ENCODE measurements at regions not wholly inside any gene's neighbourhood (a gene's known extent, or its start where the extent isn't known, plus 50 kb on each side); places are given as distances from the start of the nearest gene placed in this dataset.

GRCh38 chr15:58276924-58277323 lies 138.7 kb downstream of the AQP9 start:
- Histone ChIP-seq H3K9me3 (ENCODE audit: control insufficient read depth in 4 of 4, low read length in 3 of 4) (peaks cover 0 to 1% (median 0%) of the 10 kb centered on the region in 4 donors), H3K27ac (ENCODE audit: low read depth in 1 of 2, low read length in 2 of 2) (peak overlapping the region; percentile 35 to 39), H3K9ac (ENCODE audit: low read depth in 1 of 2, low read length in 2 of 2) (peak overlapping the region in 1 of 2 donors; percentile 58), H3K36me3 (ENCODE audit: control insufficient read depth in 4 of 4, insufficient read depth in 3 of 4, low read depth in 1 of 4, low read length in 3 of 4) (peaks cover 0 to 2% (median 0%) of the 10 kb centered on the region in 4 donors), H3K27me3 (ENCODE audit: control insufficient read depth in 4 of 4, insufficient read depth in 4 of 4, low read length in 3 of 4) (no peaks in the 10 kb centered on the region), H3K4me3 (ENCODE audit: low read depth in 1 of 3, low read length in 3 of 3) (no peak overlapping the region), H3K4me1 (ENCODE audit: control insufficient read depth in 4 of 4, insufficient read depth in 4 of 4, low read length in 3 of 4) (peaks cover 2 to 38% (median 8%) of the 10 kb centered on the region in 4 donors)
- TF ChIP-seq MAX (IDR thresholded peaks at IDR 0.05) (peak; percentile 16), RXRA (IDR thresholded peaks at IDR 0.05) (peak in 1 of 2 donors; percentile 57), RAD21 (IDR thresholded peaks at IDR 0.05) (no peak)
- no peak for DNase-seq (ENCODE audit: low spot score)

- Histone ChIP-seq H3K4me3 (ENCODE audit: low read depth in 1 of 3, low read length in 3 of 3) (no peak overlapping the region), H3K27me3 (ENCODE audit: control insufficient read depth in 4 of 4, insufficient read depth in 4 of 4, low read length in 3 of 4) (no peaks in the 10 kb centered on the region), H3K4me1 (ENCODE audit: control insufficient read depth in 4 of 4, insufficient read depth in 4 of 4, low read length in 3 of 4) (peaks cover 6 to 42% (median 11%) of the 10 kb centered on the region in 4 donors), H3K36me3 (ENCODE audit: control insufficient read depth in 4 of 4, insufficient read depth in 3 of 4, low read depth in 1 of 4, low read length in 3 of 4) (no peaks in the 10 kb centered on the region), H3K9me3 (ENCODE audit: control insufficient read depth in 4 of 4, low read length in 3 of 4) (no peaks in the 10 kb centered on the region), H3K9ac (ENCODE audit: low read depth in 1 of 2, low read length in 2 of 2) (peak overlapping the region in 1 of 2 donors; percentile 3), H3K27ac (ENCODE audit: low read depth in 1 of 2, low read length in 2 of 2) (peak overlapping the region; percentile 35 to 39)
- WGBS, result 76% methylated on average over 1 of the region's 1 CpG
- TF ChIP-seq ZBTB33 (IDR thresholded peaks at IDR 0.05), result no peak
- TF ChIP-seq MAX (IDR thresholded peaks at IDR 0.05), result peak; percentile 2
- TF ChIP-seq YY1 (IDR thresholded peaks at IDR 0.05), result no peak
- DNase-seq (ENCODE audit: low spot score), result no peak
Observed at GRCh38 chr15:58277333-58277732, 139.2 kb downstream of the AQP9 start.

GRCh38 chr15:58279106-58279505 lies 140.9 kb downstream of the AQP9 start:
- Histone ChIP-seq H3K27me3 (ENCODE audit: control insufficient read depth in 4 of 4, insufficient read depth in 4 of 4, low read length in 3 of 4) (no peaks in the 10 kb centered on the region), H3K27ac (ENCODE audit: low read depth in 1 of 2, low read length in 2 of 2) (peak overlapping the region in 1 of 2 donors; percentile 47), H3K4me3 (ENCODE audit: low read depth in 1 of 3, low read length in 3 of 3) (no peak overlapping the region), H3K36me3 (ENCODE audit: control insufficient read depth in 4 of 4, insufficient read depth in 3 of 4, low read depth in 1 of 4, low read length in 3 of 4) (no peaks in the 10 kb centered on the region), H3K9me3 (ENCODE audit: control insufficient read depth in 4 of 4, low read length in 3 of 4) (no peaks in the 10 kb centered on the region), H3K4me1 (ENCODE audit: control insufficient read depth in 4 of 4, insufficient read depth in 4 of 4, low read length in 3 of 4) (peaks cover 8 to 49% (median 13%) of the 10 kb centered on the region in 4 donors), H3K9ac (ENCODE audit: low read depth in 1 of 2, low read length in 2 of 2) (no peak overlapping the region)
- DNase-seq (ENCODE audit: low spot score), result no peak
- TF ChIP-seq ZBTB33 (IDR thresholded peaks at IDR 0.05) (no peak), RAD21 (IDR thresholded peaks at IDR 0.05) (no peak), EGR1 (IDR thresholded peaks at IDR 0.05; ENCODE audit: low read depth in 2 of 2) (no peak), YY1 (IDR thresholded peaks at IDR 0.05) (no peak), FOXA2 (IDR thresholded peaks at IDR 0.05) (no peak), SP1 (IDR thresholded peaks at IDR 0.05) (no peak), JUND (IDR thresholded peaks at IDR 0.05) (no peak), NR2F2 (IDR thresholded peaks at IDR 0.05) (no peak)
- TF ChIP-seq, protein P1, sequence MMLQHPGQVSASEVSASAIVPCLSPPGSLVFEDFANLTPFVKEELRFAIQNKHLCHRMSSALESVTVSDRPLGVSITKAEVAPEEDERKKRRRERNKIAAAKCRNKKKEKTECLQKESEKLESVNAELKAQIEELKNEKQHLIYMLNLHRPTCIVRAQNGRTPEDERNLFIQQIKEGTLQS (IDR thresholded peaks at IDR 0.05), result no peak
- TF ChIP-seq, protein P2, sequence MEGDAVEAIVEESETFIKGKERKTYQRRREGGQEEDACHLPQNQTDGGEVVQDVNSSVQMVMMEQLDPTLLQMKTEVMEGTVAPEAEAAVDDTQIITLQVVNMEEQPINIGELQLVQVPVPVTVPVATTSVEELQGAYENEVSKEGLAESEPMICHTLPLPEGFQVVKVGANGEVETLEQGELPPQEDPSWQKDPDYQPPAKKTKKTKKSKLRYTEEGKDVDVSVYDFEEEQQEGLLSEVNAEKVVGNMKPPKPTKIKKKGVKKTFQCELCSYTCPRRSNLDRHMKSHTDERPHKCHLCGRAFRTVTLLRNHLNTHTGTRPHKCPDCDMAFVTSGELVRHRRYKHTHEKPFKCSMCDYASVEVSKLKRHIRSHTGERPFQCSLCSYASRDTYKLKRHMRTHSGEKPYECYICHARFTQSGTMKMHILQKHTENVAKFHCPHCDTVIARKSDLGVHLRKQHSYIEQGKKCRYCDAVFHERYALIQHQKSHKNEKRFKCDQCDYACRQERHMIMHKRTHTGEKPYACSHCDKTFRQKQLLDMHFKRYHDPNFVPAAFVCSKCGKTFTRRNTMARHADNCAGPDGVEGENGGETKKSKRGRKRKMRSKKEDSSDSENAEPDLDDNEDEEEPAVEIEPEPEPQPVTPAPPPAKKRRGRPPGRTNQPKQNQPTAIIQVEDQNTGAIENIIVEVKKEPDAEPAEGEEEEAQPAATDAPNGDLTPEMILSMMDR (IDR thresholded peaks at IDR 0.05; ENCODE audit: low read depth, low read length, missing input control), result no peak
- WGBS, result 72% methylated on average over 3 of the region's 3 CpGs

Data from liver (tissue), 8 donors.